HG03342 (cell line): ENCODE measurements at regions not wholly inside any gene's neighbourhood (a gene's known extent, or its start where the extent isn't known, plus 50 kb on each side); places are given as distances from the start of the nearest gene placed in this dataset.

ENCODE experiments used
- ATAC-seq: cut with Tn5 transposase; IDR thresholded peaks from one replicate; pipeline ENCODE4 v1.9.1; 2021; ENCODE audit warnings: mild to moderate bottlenecking, moderate library complexity; ENCODE audit not compliant: unreplicated experiment

DNA sequence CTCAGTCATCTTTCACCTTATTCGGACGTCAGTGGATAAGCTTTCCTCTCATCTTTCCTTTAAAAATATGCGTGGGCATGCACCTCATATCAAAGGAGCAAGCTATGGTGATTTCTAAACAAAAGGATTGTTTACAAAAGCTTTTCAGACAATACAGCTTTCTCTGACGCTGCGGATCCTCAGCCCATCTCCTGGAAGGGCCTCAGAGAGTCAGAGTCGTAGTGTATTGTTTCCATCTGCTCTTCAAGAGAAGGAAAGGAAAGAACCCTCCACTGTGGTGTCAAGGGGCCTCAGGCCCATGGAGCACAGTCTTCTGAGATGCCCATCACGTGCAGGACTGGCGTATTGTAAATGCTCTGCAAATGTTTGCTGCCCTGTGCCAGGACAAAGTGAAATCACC, 163.4 kb upstream of the MAP1B start:
- ATAC-seq = no peak

DNA sequence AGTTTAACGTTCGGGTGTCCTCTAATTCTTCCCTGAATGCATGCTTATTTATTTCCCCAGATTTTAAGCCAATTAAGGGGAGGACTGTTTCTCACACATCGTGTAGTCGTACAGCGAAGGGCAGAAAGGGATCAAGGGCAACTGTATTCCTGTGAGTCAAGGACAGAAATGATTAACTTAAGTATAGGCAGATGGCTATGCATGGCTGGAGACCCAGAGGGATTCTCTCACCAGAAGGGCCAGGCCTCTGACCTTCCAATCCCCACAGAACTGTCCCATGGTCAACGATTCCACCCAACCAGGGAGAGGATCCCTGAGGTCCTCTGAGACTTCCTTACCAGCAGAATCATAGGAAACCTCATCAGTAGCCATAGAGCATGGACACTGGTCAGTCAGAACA, 161.8 kb upstream of the MAP1B start:
- ATAC-seq = no peak

DNA sequence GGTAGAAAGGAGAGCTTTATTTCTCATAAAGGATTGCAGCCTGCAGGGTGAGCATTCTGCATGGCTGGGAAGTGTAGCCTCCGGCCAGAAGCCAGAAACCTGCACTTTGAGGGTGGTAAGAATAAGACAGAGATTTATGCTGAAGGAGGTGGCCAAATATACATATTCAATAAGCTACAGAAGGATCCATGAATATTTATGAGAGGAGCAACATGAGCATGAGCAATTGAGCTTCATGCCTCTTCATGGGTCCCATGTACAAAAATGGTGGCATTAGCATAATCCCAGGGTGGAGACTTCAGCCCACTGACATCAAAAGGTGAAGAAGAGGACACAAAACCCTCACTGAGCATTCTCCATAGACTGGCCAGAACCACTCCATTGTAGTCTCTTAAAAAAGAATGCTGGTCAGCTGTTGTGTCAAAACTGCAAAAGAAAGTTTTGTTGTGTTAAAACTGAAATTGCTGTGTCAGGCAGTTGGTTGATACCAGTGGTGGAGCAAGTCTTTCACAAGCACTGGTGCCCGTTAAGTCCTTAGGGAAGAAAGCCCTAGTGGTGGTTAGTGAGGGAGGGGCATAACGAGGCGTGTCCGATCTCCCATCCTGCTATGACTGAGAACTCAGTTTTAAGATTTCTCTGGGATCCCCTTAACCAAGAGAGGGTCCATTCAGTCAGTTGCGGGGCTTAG, 160.8 kb upstream of the MAP1B start:
- ATAC-seq = no peak

DNA sequence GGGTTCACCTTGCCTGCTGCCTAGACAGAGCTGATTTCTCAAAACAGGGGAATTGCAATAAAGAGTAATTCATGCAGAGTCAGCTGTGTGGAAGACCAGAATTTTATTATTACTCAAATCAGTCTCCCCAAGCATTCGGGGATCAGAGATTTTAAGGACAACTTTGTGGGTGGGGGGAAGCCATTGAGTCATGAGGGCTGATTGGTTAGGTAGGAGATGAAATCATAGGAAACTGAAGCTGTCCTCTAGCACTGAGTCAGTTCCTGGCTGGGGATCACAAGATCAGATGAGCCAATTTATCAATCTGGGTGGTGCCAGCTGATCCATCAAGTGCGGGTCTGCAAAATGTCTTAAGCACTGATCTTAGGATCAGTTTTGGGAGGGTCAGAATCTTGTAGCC, 159.1 kb upstream of the MAP1B start:
- no peak for ATAC-seq

DNA sequence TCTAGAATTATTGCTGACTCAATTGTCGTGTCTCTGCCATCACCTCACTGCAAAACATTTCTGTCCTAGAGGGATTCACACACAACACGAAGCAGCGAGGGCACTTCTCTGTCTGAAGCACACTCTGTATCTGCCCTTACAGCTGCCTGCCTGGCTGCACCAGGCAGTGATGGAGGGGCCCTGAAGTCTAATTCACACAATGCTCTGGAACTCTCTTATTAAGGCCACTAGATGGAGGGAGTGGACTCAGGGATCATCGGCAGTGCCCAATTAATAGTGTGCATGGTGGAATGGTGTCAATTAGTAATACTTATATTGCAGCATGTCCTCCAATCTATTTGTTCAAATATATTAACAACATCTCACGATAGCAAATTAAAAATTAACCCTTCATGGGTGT, 157.5 kb upstream of the MAP1B start:
- no peak for ATAC-seq

DNA sequence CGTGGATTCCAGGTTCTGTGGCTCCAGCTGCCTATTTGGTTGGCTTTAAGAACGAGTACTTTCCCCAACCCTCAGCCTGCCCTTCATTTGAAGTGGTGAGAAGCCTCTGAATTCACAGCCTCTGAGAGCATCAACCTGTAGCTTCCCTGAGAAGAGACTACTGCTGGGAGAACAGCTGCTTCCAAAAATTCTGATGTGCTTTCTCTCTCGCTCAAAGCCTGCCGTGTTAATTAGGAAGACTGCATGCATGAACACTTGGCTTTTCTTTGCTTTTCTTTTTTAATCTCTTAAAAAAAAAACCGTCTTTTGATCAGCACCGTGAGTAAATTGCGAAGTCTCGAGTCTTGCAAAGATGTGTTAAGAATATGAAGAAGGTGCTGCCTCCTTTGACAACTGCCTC, 153.4 kb upstream of the MAP1B start:
- ATAC-seq = no peak

DNA sequence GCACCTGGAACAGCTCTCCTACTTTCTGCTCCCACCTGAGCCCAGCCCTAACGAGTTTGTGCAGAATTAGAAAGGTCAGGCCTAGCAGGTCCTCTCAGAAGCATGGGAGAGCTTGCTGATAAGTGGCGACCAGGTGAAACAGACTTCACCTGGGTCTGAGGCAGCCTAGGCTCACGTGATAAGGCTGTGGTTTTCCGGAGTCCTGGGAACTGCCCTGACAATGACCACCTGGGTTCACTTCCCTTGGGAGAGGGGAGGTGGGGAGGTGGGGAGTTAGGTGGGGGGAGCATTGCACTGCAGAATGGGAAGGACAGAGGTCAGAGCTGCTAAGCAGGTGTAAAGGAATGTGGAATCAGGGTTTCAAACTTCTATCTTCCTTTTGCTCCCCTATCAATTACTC, 152.9 kb upstream of the MAP1B start:
- ATAC-seq = no peak

DNA sequence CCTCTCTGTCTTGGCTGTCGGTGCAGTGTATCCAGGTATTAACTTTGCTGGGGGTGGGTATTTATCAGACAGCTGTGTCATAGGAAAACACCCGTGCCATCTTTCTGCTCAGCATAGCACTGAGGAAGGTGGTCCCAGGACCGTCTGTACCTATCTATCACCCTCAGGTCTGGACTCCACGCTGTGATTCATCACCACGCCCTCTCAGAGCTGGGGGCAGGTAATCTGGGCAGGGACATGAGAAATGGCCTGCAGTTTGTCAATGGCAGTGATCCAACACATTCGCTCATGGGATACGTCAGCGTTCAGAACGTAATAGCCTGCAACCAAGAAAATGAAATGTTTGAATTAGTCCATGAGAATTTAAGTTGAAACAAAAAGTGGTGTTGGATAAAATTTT, 151.6 kb upstream of the MAP1B start:
- no peak for ATAC-seq

DNA sequence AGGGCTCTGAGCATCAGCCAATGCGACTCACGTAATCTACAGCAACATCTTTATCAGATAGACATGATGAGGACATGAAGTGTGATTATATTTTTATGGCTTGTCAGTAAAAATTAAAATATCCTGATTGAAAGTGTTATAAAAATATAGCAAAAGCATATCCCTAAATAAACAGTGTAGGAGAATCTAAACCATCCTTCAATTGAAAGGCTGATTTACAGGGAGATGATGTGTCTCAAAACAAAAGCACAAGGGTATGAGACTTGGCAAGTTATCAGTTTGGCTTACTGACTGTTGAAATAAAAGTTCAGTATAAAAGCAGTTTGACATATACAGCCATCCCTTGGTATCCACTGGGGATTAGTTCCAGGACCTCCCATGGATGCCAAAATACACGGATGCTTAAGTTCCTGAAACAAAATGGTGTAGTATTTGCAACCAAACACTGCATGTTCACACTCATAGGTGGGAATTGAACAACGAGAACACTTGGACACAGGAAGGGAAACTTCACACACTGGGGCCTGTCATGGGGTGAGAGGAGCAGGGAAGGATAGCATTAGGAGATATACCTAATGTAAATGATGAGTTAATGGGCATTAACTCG, 149.9 kb upstream of the MAP1B start:
- no peak for ATAC-seq

DNA sequence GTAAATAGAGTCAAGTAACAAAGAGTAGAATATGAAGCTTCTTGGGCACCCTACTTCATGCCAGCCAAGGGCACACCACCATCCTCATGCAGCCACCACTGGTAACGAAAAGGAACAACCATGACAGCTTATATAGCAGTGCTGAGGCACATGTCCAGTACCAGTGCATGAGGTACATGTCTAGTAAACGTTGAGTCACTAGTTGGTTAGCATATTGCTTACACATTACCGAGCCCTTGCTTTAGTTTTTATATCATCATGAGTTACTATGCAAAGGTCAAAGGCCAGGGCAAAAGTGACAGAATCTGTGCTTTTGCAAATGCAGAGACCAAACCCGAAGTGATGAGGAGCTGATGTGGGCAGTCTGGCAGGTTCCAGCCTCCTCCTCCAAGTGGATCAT, 147.1 kb upstream of the MAP1B start:
- ATAC-seq = no peak

DNA sequence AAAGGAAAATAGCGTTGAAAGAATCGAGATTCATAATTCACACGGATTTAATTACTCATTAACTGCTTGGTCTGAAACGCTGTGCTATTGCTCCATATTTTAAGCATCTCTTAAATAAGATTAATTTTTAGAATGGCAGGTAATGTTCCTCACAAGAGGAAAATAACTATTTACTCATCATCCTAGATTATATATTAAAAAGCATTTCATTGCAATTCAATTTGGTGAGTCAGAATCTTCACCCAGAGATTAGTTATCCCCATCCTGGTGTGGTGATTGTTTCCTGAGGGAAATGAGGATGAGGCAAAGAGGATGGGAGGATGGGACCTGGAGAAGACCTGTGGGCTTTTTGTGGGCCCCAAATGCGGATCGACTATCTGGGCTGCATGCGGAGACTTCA, 145.5 kb upstream of the MAP1B start:
- no peak for ATAC-seq

DNA sequence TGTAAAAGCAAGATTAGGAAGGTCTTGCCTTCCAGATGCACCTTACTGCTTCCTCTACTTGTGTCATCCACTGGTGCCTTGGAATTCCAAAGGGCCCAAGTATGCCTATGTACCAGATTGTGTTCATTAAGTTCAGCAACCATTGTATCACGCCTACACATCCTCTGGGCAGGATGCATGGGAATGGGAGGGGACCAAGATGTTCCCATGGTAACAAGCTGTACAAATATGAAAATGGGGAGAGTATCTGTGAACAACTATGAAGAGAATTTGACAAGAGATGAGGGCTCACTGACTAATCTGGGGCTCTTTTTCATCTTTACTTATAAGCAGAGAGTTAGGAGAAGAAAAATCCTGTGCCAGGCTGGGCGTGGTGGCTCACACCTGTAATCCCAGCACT, 137.8 kb upstream of the MAP1B start:
- ATAC-seq = no peak

DNA sequence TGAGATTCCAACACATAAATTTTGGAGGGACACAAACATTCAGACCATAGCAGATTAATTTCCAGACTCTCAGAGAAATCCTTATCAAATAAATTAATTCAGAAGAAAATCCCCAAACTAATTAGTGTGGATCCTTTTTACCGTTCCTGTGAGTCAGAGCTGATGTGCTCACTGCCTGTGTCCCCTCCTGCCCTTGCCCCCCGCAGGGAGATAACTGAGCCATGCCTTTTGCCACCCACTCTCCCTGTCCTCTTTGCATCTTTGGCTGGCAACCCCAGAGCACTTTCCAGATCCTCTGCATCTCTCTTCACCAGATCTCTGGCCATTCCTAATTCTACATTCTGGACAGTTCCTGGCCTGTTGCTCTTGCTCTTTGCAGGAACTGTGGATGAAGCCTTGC, 135.4 kb upstream of the MAP1B start:
- no peak for ATAC-seq

DNA sequence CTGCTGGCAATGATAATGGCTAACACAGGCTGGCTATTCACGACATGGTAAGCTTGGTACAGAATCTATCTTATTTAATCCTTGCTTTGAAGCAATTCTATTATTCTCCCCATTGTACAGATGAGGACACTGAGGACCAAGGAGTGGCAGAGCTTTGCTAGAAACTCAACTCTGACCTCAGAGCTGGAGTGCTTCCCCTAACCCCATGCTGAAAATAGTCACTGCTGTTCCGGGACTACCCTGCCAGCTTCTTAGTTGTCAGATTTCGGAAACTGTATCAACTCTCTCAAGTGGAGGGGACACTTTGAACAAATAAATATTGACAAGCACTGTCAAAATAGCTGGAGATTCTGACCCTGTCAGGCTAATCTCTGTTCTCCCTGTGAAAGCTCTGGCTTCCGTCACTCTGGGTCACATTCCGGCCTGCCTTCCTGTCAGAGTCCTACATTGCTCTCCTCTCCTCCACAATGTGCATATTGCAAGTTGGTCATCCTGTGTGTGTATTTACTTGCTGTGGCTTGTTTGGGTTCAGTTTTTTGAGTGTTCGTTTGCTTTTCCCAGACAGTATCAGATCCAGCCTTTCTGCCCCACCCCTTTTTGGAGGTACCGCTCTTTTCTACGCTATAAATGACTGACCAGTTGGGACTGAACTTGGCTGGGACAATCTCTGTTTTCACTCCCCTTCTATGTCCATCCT, 134.3 kb upstream of the MAP1B start:
- ATAC-seq = no peak

DNA sequence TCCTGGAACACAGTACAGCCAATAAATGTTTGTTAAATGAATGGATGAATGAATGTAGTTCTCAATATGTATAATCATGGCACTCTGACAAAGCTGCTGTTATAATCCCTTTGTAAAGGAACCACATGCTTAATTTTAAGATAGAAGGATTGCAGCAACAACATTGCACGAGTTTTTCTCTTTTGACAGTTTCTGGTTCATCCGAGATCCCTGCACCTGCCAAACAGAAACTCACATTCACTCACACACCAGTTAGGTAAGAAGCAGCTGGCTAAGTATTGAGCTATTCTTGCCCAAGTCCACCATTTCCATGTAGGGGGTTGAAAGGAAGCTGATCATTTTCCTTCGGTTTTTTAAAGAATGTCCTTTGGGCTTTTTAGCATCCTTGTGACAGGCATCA, 133.7 kb upstream of the MAP1B start:
- no peak for ATAC-seq

DNA sequence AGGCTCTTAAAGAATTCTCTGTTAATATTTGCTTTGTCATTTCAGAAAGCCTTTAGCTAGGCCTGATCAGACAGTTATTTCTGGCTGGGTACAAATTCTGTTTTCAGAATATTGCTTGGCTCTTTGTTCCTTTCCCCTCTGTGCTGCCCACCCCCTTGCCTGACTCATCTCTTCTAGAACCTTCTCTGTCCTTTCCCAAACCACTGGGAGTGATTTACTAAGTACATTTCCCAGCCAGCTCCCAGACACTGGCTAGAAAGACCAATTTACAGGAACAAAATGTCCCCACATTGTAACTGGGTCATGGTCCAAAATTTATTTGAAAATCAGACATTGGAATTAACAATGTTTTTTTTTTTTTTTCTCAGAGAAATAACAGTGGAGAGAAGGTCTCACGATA, 133.1 kb upstream of the MAP1B start:
- no peak for ATAC-seq

DNA sequence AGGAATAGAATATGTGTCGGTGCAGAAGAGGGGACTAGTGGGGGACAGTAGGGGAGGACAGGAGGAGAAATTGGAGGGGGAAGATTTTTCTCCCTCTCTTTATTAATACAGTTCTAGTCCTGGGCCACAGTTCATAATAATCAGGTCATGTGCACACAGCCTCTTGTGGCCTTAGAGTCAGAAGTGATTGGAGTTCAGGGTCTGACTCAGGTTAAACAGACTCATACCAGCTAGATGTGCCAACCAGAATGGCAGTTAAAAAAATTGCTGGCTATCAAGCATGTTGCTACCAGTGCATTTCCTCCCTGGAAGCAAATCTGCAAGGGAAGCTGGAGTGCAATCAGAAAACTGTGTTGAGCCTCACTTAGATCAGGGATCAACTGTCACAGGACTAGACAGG, 132.7 kb upstream of the MAP1B start:
- no peak for ATAC-seq

DNA sequence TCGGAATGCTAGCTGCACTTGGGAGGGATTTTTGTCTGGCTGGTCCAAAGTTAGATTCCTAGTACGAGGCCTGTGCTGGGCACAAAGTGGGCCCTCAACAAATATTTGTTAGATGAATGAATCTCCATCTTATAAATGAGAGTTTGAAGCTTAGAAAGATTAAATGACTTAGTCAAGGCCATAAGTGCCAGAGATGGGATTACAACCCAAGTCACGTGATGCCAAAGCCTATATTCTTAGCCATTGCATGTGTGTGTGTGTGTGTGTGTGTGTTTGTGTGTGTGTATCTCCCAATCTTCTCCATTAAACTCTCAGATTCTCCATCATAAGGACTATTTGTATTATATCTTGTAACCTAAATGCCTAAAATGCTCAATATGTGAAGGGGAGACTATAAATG, 130.8 kb upstream of the MAP1B start:
- ATAC-seq = no peak

DNA sequence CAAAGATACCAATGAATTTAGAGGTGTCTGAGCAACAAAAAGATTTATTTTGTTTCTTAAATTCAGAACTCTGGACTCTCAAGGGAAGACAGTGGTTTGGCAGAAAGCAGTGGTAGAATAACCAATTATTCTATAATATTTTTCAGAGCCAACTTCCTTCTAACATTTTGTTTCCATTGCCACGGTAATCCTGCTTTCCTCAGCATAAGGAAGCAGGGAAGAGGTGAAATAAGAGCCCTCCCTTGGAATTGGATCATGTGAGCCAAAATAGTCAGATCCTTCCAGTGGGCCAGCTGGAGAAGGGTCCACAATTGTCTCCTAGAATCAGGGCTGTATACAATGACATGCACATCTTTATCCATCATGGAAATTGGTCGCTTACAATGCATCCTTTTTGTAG, 130.0 kb upstream of the MAP1B start:
- no peak for ATAC-seq

DNA sequence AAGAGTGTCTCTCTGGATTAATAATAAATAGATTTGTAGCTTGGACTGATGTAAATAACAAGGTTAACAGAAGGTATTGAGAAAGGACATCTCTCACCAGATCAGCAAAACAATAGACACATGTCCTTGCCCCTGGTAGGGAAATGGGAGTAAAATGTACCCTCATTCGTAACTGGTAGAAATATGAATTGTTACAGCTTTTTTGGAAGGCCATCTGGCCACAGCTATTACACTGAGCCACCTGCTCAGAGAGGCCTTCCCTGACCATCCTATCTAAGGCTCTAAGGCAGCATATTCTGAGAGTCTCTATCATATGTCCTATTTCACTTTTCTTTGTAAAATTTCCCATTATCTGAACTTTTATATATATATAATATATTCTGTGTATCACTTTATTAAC, 129.1 kb upstream of the MAP1B start:
- no peak for ATAC-seq

DNA sequence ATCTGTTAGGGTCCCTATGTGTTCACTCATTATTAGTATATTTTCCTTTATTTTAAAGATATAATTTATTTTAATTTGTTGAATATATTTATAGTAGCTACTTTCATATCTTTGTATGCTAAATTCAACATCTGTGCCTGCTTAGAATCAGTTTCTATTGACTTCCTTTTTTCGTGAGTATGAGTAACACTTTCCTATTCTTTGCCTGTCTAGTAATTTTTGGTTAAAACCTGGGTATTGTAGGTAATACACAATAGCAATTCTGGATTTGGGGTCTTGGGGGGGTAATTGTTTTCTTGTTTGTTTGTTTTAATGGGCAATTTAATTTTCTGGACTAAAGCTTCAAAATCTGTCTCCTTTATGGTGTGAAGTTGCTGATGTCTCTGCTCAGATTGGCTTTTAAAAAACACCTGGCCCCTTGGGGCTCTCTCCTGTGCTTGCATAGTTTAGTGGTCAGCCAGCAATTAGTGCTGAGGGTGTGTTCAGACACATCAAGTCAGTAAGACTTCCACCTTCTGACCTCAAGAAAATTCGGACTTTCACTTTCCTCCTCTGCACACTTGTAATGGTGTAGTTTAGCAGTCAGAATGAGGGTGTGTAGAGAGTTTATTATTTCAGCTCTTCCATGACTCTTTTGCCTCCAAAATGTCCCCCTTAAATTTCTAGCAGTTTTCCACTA, 124.4 kb upstream of the MAP1B start:
- ATAC-seq = no peak

DNA sequence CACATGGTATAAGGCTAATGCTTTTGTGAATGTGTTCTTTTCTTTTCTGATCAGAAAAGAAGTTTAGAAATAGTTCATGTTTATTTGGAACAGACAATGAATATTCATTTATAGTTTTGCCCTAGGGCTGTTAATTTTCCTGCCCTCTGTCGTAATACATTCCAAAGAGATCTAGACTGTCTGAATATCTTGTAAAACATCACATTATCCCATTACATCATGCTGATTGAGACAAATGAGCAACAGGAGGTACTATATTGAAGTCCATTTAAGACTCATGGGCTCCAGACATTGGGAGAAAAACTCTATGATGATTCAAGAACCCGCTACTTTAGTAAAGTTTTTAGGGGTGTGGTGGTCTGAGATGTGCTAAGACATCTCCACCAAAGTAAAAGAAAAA, 121.2 kb upstream of the MAP1B start:
- no peak for ATAC-seq
